ENCODE measurements at regions not wholly inside any gene's neighbourhood (a gene's known extent, or its start where the extent isn't known, plus 50 kb on each side); places are given as distances from the start of the nearest gene placed in this dataset.

- TF ChIP-seq, protein P1, sequence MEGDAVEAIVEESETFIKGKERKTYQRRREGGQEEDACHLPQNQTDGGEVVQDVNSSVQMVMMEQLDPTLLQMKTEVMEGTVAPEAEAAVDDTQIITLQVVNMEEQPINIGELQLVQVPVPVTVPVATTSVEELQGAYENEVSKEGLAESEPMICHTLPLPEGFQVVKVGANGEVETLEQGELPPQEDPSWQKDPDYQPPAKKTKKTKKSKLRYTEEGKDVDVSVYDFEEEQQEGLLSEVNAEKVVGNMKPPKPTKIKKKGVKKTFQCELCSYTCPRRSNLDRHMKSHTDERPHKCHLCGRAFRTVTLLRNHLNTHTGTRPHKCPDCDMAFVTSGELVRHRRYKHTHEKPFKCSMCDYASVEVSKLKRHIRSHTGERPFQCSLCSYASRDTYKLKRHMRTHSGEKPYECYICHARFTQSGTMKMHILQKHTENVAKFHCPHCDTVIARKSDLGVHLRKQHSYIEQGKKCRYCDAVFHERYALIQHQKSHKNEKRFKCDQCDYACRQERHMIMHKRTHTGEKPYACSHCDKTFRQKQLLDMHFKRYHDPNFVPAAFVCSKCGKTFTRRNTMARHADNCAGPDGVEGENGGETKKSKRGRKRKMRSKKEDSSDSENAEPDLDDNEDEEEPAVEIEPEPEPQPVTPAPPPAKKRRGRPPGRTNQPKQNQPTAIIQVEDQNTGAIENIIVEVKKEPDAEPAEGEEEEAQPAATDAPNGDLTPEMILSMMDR (conservative IDR thresholded peaks at IDR 0.05; ENCODE audit: low read depth in 2 of 2) = no peak
- no peak for TF ChIP-seq POLR2AphosphoS5 (IDR thresholded peaks at IDR 0.05; ENCODE audit: low read depth)
- TF ChIP-seq STAT1 (IDR thresholded peaks at IDR 0.05; ENCODE audit: unreplicated experiment) = no peak
Measured at GRCh38 chr6:167735951-167736288, 90.8 kb upstream of the AFDN start.
